Smooth muscle cell (in vitro differentiated cells): ENCODE measurements at regions not wholly inside any gene's neighbourhood (a gene's known extent, or its start where the extent isn't known, plus 50 kb on each side); places are given as distances from the start of the nearest gene placed in this dataset.

ENCODE experiments used
- DNase-seq: peaks from one replicate; lab custom pipeline; 2025; ENCODE audit not compliant: unreplicated experiment; lab: John Stamatoyannopoulos, UW
- H2AFZ ChIP-seq: fragments of 200-600 bp; sonication (generic); 2 replicates; pipeline ENCODE4 v1.6.0; 2016; ENCODE audit warnings: antibody characterized with exemption, low read depth, mild to moderate bottlenecking
- H3F3A ChIP-seq: fragments of 200-600 bp; sonication (generic); 2 replicates; pipeline ENCODE4 v1.6.0; 2017; ENCODE audit warnings: antibody characterized with exemption, low read depth
- H3K27ac ChIP-seq: fragments of 200-600 bp; sonication (generic); 2 replicates; pipeline ENCODE4 v1.5.1; 2016; ENCODE audit warnings: low read depth, mild to moderate bottlenecking
- H3K27me3 ChIP-seq: fragments of 200-600 bp; sonication (generic); 2 replicates; pipeline ENCODE4 v1.6.1; 2016; ENCODE audit warnings: low read depth, mild to moderate bottlenecking
- H3K36me3 ChIP-seq: fragments of 200-600 bp; sonication (generic); 2 replicates; pipeline ENCODE4 v1.5.1; 2016; ENCODE audit warnings: low read depth
- H3K4me1 ChIP-seq: fragments of 200-600 bp; sonication (generic); 2 replicates; pipeline ENCODE4 v1.5.1; 2016; ENCODE audit warnings: low read depth
- H3K4me2 ChIP-seq: fragments of 200-600 bp; sonication (generic); 2 replicates; pipeline ENCODE4 v1.6.0; 2016; ENCODE audit warnings: mild to moderate bottlenecking
- H3K4me3 ChIP-seq: fragments of 200-600 bp; sonication (generic); 2 replicates; pipeline ENCODE4 v1.5.1; 2016; ENCODE audit warnings: mild to moderate bottlenecking
- H3K79me2 ChIP-seq: fragments of 200-600 bp; sonication (generic); 2 replicates; pipeline ENCODE4 v1.6.0; 2016; ENCODE audit warnings: low read depth, mild to moderate bottlenecking
- H3K9ac ChIP-seq: fragments of 200-600 bp; sonication (generic); 2 replicates; pipeline ENCODE4 v1.6.0; 2016; ENCODE audit warnings: low read depth
- H3K9me3 ChIP-seq: fragments of 200-600 bp; sonication (generic); replicated peaks from 2 replicates; pipeline ENCODE4 v1.5.1; 2016; ENCODE audit warnings: low read depth
- H4K20me1 ChIP-seq: fragments of 200-600 bp; sonication (generic); 2 replicates; pipeline ENCODE4 v1.6.0; 2016; ENCODE audit warnings: low read depth
- WGBS: methylation state at CpG from one replicate; pipeline ENCODE4 v1.1.7; 2016; ENCODE audit warnings: low lambda C conversion rate; 5-methylcytosine and 5-hydroxymethylcytosine counted together
- TF ChIP-seq, protein P1 (sequence below): fragments of 200-600 bp; sonication (generic); IDR thresholded peaks from 2 replicates; pipeline ENCODE4 v1.5.1; 2017; ENCODE audit warnings: borderline replicate concordance, mild to moderate bottlenecking, antibody characterized with exemption; ENCODE audit not compliant: insufficient read depth, poor library complexity, severe bottlenecking

DNA sequence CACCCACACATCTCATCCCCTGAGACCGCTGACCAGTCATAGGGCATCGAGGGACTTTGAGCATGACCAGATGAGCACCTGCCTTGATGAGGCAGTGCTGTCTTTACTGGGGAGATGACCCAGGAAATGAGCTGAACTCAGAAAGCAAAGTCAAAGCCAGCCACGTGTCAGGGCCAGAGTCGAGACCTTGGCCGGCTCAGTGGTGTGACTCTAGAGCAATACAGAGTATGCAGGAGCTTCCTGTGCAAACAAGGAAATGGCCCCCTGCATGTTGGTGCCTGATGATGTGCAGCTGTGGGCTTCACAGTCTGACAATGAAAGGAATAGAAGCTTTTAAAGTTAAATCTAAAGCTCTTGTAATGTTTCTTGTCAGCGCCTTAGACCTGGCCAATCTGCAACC lies 332.9 kb downstream of the PCNX1 start:
- Histone ChIP-seq H3K36me3 (no peaks in the 10 kb centered on the region), H3K4me3 (no peak overlapping the region), H3K79me2 (no peaks in the 10 kb centered on the region), H3F3A (peaks cover 10% of the 10 kb centered on the region), H4K20me1 (no peaks in the 10 kb centered on the region), H3K27ac (no peak overlapping the region), H3K4me1 (peaks cover 5% of the 10 kb centered on the region), H2AFZ (no peak overlapping the region), H3K9me3 (no peaks in the 10 kb centered on the region), H3K4me2 (no peak overlapping the region), H3K9ac (no peak overlapping the region), H3K27me3 (no peaks in the 10 kb centered on the region)
- no peak for DNase-seq
- WGBS = 81% methylated on average over 6 of the region's 6 CpGs
- TF ChIP-seq, protein P1, sequence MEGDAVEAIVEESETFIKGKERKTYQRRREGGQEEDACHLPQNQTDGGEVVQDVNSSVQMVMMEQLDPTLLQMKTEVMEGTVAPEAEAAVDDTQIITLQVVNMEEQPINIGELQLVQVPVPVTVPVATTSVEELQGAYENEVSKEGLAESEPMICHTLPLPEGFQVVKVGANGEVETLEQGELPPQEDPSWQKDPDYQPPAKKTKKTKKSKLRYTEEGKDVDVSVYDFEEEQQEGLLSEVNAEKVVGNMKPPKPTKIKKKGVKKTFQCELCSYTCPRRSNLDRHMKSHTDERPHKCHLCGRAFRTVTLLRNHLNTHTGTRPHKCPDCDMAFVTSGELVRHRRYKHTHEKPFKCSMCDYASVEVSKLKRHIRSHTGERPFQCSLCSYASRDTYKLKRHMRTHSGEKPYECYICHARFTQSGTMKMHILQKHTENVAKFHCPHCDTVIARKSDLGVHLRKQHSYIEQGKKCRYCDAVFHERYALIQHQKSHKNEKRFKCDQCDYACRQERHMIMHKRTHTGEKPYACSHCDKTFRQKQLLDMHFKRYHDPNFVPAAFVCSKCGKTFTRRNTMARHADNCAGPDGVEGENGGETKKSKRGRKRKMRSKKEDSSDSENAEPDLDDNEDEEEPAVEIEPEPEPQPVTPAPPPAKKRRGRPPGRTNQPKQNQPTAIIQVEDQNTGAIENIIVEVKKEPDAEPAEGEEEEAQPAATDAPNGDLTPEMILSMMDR = no peak

DNA sequence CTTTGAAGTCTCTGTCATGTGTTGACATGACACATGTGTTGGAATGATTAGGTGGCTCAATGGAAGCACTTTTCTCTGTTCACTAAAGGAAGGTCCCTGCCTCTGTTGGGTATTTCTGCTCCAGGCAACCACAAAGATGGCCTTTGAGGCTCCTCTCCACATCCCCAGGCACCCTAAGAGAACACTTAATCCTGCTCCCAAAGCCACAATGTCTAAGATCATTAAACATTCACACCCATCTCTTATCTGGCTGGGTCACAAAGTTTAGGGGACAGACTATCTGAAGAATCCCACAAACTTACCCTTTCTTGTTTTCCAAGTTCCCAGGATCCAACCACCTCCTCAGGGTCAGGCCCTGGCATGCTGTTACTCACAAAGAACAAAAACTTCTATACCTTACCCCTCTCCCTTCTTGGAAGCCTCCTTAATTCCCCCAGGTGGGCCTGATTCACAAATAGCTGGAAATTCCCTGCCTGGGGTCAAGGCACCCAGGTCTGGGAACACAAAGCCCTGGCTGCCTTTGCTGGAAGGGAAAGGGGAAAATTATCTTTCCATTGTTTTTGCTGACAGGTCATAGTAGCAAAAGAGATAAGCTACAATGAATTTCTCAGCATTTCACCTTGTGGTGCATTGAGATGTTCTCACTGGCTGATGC lies 333.7 kb downstream of the PCNX1 start:
- Histone ChIP-seq H3K9ac (no peak overlapping the region), H3K79me2 (no peaks in the 10 kb centered on the region), H4K20me1 (no peaks in the 10 kb centered on the region), H3K4me2 (no peak overlapping the region), H3K27me3 (no peaks in the 10 kb centered on the region), H3F3A (peaks cover 10% of the 10 kb centered on the region), H3K4me3 (no peak overlapping the region), H3K4me1 (peaks cover 5% of the 10 kb centered on the region), H3K36me3 (no peaks in the 10 kb centered on the region), H3K27ac (no peak overlapping the region), H2AFZ (no peak overlapping the region), H3K9me3 (no peaks in the 10 kb centered on the region)
- TF ChIP-seq, protein P1 = no peak
- DNase-seq = no peak

DNA sequence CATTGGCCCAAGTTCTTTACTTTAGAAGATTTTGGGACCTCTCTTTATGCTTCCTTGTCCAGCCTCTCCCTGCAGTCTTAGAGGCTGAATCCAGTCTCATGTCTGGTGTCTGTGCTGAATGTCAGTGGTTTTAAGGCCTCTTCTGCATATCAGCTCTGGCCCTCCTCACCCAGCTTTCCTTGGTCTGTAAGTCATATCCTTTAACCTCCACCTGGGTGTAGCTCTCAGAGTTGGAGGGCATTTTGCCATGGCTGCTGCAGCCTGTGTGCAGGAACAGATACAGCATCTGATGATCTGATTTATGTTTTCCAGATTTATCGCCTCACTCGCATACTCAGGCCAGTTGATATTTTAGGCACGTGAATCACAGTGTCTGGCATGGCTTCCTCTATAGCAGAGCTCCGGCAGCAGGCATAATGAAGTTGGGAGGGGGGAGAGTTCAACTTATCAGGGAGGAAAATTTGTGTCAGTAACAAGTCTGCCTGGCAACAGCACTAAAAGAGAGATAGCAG lies 335.0 kb downstream of the PCNX1 start:
- no peaks in the 10 kb centered on the region for H4K20me1 ChIP-seq
- TF ChIP-seq, protein P1 = no peak
- H3K4me1 ChIP-seq = no peaks in the 10 kb centered on the region
- H3K4me2 ChIP-seq = peak overlapping the region; percentile 58
- WGBS = 22% methylated on average over 4 of the region's 4 CpGs
- H3K36me3 ChIP-seq = no peaks in the 10 kb centered on the region
- no peaks in the 10 kb centered on the region for H3K9me3 ChIP-seq
- H3K79me2 ChIP-seq = no peaks in the 10 kb centered on the region
- H3F3A ChIP-seq = peaks cover 10% of the 10 kb centered on the region
- peak overlapping the region; percentile 73 for H2AFZ ChIP-seq
- no peak overlapping the region for H3K9ac ChIP-seq
- H3K27me3 ChIP-seq = no peaks in the 10 kb centered on the region
- no peak overlapping the region for H3K4me3 ChIP-seq
- DNase-seq = no peak
- H3K27ac ChIP-seq = peak overlapping the region; percentile 62

DNA sequence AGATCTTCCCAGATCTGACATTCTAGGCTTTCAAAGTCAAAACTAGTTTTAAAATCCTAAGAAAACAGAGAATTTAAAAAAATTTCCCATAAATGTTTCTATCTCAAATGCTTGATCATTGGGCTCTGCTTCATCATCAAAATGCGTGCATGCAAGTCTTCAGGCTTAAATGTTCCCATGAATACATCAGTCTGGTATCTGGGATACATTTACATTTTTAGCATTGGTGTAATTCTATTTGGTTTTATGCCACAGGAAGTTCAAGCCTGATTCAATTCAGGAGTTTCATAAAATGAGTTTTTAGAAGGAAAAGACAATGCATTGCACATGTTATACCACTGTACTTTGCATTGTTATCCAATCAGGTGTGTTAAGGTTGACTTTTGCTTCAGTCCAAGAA lies 336.4 kb downstream of the PCNX1 start:
- peaks cover 10% of the 10 kb centered on the region for H3F3A ChIP-seq
- 39% methylated on average over 1 of the region's 1 CpG for WGBS
- H3K79me2 ChIP-seq = no peaks in the 10 kb centered on the region
- H3K4me2 ChIP-seq = peak overlapping the region; percentile 48
- TF ChIP-seq, protein P1 = no peak
- no peaks in the 10 kb centered on the region for H3K4me1 ChIP-seq
- H3K27ac ChIP-seq = peak overlapping the region; percentile 65
- H3K9me3 ChIP-seq = no peaks in the 10 kb centered on the region
- H3K27me3 ChIP-seq = no peaks in the 10 kb centered on the region
- DNase-seq = no peak
- no peaks in the 10 kb centered on the region for H3K36me3 ChIP-seq
- no peak overlapping the region for H3K4me3 ChIP-seq
- peak overlapping the region; percentile 1 for H2AFZ ChIP-seq
- H4K20me1 ChIP-seq = no peaks in the 10 kb centered on the region
- peak overlapping the region; percentile 18 for H3K9ac ChIP-seq
